Neural progenitor cell (in vitro differentiated cells): ENCODE measurements at regions not wholly inside any gene's neighbourhood (a gene's known extent, or its start where the extent isn't known, plus 50 kb on each side); places are given as distances from the start of the nearest gene placed in this dataset.

Experiments used
- DNase-seq: peaks from one replicate; pipeline ENCODE4 v3.0.0-alpha.2; 2016; ENCODE audit warnings: low spot score
- H2AFZ ChIP-seq: fragments of 200-600 bp; sonication (generic); replicated peaks from 2 replicates; pipeline ENCODE4 v1.6.1; 2016; ENCODE audit warnings: antibody characterized with exemption
- H3F3A ChIP-seq: fragments of 200-600 bp; sonication (generic); 2 replicates; pipeline ENCODE4 v1.6.1; 2016; ENCODE audit warnings: antibody characterized with exemption, low read depth
- H3K27ac ChIP-seq: fragments of 200-600 bp; sonication (generic); 2 replicates; pipeline ENCODE4 v1.5.1; 2016; ENCODE audit warnings: mild to moderate bottlenecking
- H3K27me3 ChIP-seq: fragments of 200-600 bp; sonication (generic); 2 replicates; pipeline ENCODE4 v1.6.1; 2016; ENCODE audit warnings: mild to moderate bottlenecking, moderate library complexity
- H3K36me3 ChIP-seq: fragments of 200-600 bp; sonication (generic); 2 replicates; pipeline ENCODE4 v1.5.1; 2016
- H3K4me1 ChIP-seq: fragments of 200-600 bp; sonication (generic); 2 replicates; pipeline ENCODE4 v1.6.1; 2016; ENCODE audit warnings: mixed run types
- H3K4me2 ChIP-seq: fragments of 200-600 bp; sonication (generic); 2 replicates; pipeline ENCODE4 v1.6.1; 2016
- H3K4me3 ChIP-seq: fragments of 200-600 bp; sonication (generic); 2 replicates; pipeline ENCODE4 v1.5.1; 2016
- H3K79me2 ChIP-seq: fragments of 200-600 bp; sonication (generic); 2 replicates; pipeline ENCODE4 v1.6.1; 2016; ENCODE audit warnings: low read depth
- H3K9ac ChIP-seq: fragments of 200-600 bp; sonication (generic); 2 replicates; pipeline ENCODE4 v1.6.1; 2016
- H3K9me3 ChIP-seq: fragments of 200-600 bp; sonication (generic); 2 replicates; pipeline ENCODE4 v1.5.1; 2016; ENCODE audit warnings: low read depth
- H4K20me1 ChIP-seq: fragments of 200-600 bp; sonication (generic); 2 replicates; pipeline ENCODE4 v1.6.1; 2016; ENCODE audit warnings: low read depth
- H3K27ac Mint-ChIP-seq: 3 replicates; pipeline ENCODE4 v1.8.0; 2021; ENCODE audit warnings: mixed read lengths
- H3K27me3 Mint-ChIP-seq: 2 replicates; pipeline ENCODE4 v1.8.0; 2022; ENCODE audit warnings: low read depth, mild to moderate bottlenecking, inconsistent platforms, moderate library complexity, mixed read lengths; ENCODE audit not compliant: insufficient read depth
- H3K36me3 Mint-ChIP-seq: 3 replicates; pipeline ENCODE4 v1.8.0; 2021; ENCODE audit warnings: mixed read lengths
- H3K4me1 Mint-ChIP-seq: 3 replicates; pipeline ENCODE4 v1.8.0; 2021; ENCODE audit warnings: mixed read lengths
- H3K4me3 Mint-ChIP-seq: 3 replicates; pipeline ENCODE4 v1.8.0; 2021; ENCODE audit warnings: mild to moderate bottlenecking, moderate library complexity, mixed read lengths
- H3K9me3 Mint-ChIP-seq: 3 replicates; pipeline ENCODE4 v1.8.0; 2020; ENCODE audit warnings: mixed read lengths
- EZH2 ChIP-seq: fragments of 200-600 bp; sonication (generic); IDR thresholded peaks from 2 replicates; pipeline ENCODE4 v1.6.1; 2017; ENCODE audit warnings: antibody characterized with exemption, mild to moderate bottlenecking, moderate library complexity
- EZH2phosphoT487 ChIP-seq: fragments of 200-600 bp; sonication (generic); IDR thresholded peaks from 2 replicates; pipeline ENCODE4 v1.6.1; 2017; ENCODE audit warnings: antibody characterized with exemption
- TF ChIP-seq, protein P1 (sequence below): fragments of 200-600 bp; sonication (generic); IDR thresholded peaks from 2 replicates; pipeline ENCODE4 v1.5.1; 2017; ENCODE audit warnings: antibody characterized with exemption, mild to moderate bottlenecking

DNA sequence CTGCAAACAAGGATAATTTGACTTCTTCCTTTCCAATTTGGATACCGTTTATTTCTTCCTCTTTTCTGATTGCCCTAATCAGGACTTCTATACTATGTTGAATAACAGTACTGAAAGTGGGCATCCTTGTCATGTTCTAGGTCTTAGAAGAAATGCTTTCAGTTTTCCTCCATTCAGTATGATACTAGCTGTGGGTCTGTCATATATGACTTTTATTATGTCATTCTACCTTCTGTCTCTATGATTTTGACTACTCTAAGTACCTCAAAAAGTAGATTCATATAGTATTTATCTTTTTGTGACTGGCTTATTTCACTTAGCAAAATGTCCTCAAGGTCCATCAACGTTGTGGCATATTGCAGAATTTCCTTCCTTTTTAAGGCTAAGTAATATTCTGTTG lies 111.5 kb upstream of the RBBP6 start:
- H3K36me3 Mint-ChIP-seq, result no peaks in the 10 kb centered on the region
- Histone ChIP-seq H4K20me1 (no peaks in the 10 kb centered on the region), H3K4me3 (no peak overlapping the region), H3F3A (no peaks in the 10 kb centered on the region), H2AFZ (no peak overlapping the region), H3K4me2 (no peak overlapping the region), H3K4me1 (no peaks in the 10 kb centered on the region), H3K27ac (no peak overlapping the region), H3K9me3 (no peaks in the 10 kb centered on the region), H3K27me3 (no peaks in the 10 kb centered on the region), H3K9ac (no peak overlapping the region), H3K36me3 (no peaks in the 10 kb centered on the region), H3K79me2 (no peaks in the 10 kb centered on the region)
- no peak overlapping the region for H3K4me3 Mint-ChIP-seq
- peaks cover 4% of the 10 kb centered on the region for H3K4me1 Mint-ChIP-seq
- no peak overlapping the region for H3K27ac Mint-ChIP-seq
- peaks cover 2% of the 10 kb centered on the region for H3K27me3 Mint-ChIP-seq
- DNase-seq, result no peak
- no peak for TF ChIP-seq EZH2phosphoT487
- TF ChIP-seq, protein P1, sequence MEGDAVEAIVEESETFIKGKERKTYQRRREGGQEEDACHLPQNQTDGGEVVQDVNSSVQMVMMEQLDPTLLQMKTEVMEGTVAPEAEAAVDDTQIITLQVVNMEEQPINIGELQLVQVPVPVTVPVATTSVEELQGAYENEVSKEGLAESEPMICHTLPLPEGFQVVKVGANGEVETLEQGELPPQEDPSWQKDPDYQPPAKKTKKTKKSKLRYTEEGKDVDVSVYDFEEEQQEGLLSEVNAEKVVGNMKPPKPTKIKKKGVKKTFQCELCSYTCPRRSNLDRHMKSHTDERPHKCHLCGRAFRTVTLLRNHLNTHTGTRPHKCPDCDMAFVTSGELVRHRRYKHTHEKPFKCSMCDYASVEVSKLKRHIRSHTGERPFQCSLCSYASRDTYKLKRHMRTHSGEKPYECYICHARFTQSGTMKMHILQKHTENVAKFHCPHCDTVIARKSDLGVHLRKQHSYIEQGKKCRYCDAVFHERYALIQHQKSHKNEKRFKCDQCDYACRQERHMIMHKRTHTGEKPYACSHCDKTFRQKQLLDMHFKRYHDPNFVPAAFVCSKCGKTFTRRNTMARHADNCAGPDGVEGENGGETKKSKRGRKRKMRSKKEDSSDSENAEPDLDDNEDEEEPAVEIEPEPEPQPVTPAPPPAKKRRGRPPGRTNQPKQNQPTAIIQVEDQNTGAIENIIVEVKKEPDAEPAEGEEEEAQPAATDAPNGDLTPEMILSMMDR, result no peak
- no peak for TF ChIP-seq EZH2
- H3K9me3 Mint-ChIP-seq, result peaks cover 3% of the 10 kb centered on the region

DNA sequence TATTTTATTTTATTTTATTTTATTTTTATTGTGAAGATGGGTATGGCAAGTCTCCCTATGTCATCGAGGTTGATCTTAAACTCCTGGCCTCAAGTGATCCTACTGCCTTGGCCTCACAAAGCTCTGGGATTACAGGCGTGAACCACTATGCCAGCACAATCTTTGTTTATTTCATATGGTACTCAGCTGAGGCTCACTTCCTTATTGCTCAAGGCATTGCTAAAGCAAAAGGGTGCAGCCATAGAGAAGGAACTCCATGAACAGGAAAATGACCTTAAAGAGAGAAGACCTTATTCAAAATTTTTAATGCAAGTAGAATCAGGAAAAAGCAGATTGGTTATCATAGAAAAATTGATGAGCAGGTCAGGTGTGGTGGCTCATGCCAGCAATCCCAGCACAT lies 110.6 kb upstream of the RBBP6 start:
- Histone ChIP-seq H4K20me1 (no peaks in the 10 kb centered on the region), H3K9me3 (no peaks in the 10 kb centered on the region), H3K36me3 (no peaks in the 10 kb centered on the region), H3K9ac (no peak overlapping the region), H3K27ac (no peak overlapping the region), H3K79me2 (no peaks in the 10 kb centered on the region), H3K4me2 (no peak overlapping the region), H3K4me1 (no peaks in the 10 kb centered on the region), H3K27me3 (no peaks in the 10 kb centered on the region), H3F3A (no peaks in the 10 kb centered on the region), H2AFZ (no peak overlapping the region), H3K4me3 (no peak overlapping the region)
- peaks cover 4% of the 10 kb centered on the region for H3K4me1 Mint-ChIP-seq
- no peak for DNase-seq
- H3K9me3 Mint-ChIP-seq, result peaks cover 3% of the 10 kb centered on the region
- H3K4me3 Mint-ChIP-seq, result no peak overlapping the region
- no peak overlapping the region for H3K27ac Mint-ChIP-seq
- H3K27me3 Mint-ChIP-seq, result peaks cover 2% of the 10 kb centered on the region
- TF ChIP-seq EZH2, result no peak
- no peak for TF ChIP-seq EZH2phosphoT487
- TF ChIP-seq, protein P1, result no peak
- H3K36me3 Mint-ChIP-seq, result no peaks in the 10 kb centered on the region

DNA sequence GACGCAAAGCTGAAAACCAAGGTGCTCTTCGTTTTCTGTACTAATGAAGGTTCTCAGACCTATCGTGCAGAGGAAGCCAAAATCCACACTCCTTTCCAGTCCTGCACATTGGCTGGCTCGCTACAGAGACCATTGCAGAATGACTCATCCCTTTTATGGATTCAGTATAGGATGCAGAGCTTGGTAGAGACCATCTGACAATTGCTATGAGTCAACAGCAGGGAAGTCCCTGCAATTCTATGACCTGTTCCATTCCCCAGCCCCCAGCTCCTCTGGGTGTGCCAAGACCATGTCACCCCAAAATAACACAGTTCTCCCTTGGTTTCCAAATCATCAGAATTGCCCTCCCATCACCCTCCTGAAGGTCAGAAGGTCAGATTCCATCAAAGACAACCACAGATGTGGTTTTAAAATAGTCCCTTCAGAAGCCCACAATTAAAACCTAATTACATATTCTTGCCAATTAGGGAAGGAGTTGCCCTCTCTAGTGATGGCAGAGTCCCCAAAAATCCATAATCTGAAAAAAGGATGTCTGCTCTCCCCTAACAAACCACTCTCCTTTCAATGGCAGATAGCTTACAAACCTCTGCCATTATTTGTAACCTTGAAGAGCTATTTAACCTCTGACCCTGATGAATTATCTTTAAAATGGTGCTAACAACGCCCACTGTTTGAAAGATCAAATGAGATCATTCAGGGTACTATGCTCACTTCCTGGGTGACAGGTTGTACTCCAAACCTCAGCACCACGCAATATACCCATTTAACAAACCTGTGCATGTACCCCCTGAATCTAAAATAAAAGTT lies 108.2 kb upstream of the RBBP6 start:
- H3K27ac Mint-ChIP-seq, result no peak overlapping the region
- H2AFZ ChIP-seq, result no peak overlapping the region
- no peak overlapping the region for H3K4me3 ChIP-seq
- H3K9me3 Mint-ChIP-seq, result peaks cover 3% of the 10 kb centered on the region
- H3K9me3 ChIP-seq, result no peaks in the 10 kb centered on the region
- no peaks in the 10 kb centered on the region for H4K20me1 ChIP-seq
- H3K4me3 Mint-ChIP-seq, result no peak overlapping the region
- H3K27me3 Mint-ChIP-seq, result peaks cover 3% of the 10 kb centered on the region
- H3K79me2 ChIP-seq, result no peaks in the 10 kb centered on the region
- no peaks in the 10 kb centered on the region for H3F3A ChIP-seq
- H3K9ac ChIP-seq, result no peak overlapping the region
- H3K36me3 Mint-ChIP-seq, result no peaks in the 10 kb centered on the region
- no peaks in the 10 kb centered on the region for H3K27me3 ChIP-seq
- TF ChIP-seq, protein P1, result no peak
- TF ChIP-seq EZH2phosphoT487 (no peak), EZH2 (no peak)
- no peak overlapping the region for H3K4me2 ChIP-seq
- H3K36me3 ChIP-seq, result no peaks in the 10 kb centered on the region
- peaks cover 9% of the 10 kb centered on the region for H3K4me1 Mint-ChIP-seq
- H3K4me1 ChIP-seq, result no peaks in the 10 kb centered on the region
- DNase-seq, result no peak
- H3K27ac ChIP-seq, result no peak overlapping the region
